ENCODE measurements at regions not wholly inside any gene's neighbourhood (a gene's known extent, or its start where the extent isn't known, plus 50 kb on each side); places are given as distances from the start of the nearest gene placed in this dataset.
A peak's percentile ranks its signal among the peaks of the same experiment; 100 is the strongest.

DNA sequence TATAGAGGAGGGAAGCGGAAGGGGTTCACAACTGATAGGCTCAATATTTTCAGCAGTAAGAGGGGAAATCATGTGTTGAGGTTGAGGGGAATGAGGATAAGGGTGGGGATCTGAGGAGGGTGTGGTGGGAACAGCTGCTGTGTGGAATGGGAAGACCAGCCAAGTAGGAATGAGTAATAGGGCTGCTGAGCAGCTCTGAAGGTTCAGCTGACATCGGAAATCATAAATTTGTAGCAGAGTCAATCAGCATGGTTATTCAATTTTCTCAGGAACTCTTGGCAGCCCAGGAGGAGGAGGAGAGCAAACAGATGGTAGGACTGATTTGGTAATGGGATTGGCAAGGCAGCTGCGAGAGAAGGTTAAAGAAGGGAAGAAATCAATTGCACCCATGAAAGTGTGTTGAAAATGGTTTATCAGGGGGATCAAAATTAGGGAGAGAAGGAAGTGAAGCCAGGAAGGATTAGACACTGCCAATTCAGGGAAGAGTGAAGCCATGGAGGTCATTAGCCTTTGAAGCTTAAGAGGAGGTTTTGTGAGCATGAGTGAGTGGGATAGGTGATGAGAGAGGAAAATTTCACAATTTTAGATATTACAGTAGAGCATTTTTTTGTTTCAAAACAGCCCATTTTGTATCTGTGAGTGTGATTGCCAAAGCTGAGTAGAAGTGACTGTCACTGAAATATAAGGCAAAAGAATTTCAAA, 82.6 kb downstream of the PCDH7 start:
- Histone ChIP-seq H3K4me3 (replicated peaks in 1 of 2; ENCODE audit: low read depth in 1 of 2, low read length in 2 of 2) (peak overlapping the region in 1 of 2 experiments; percentile 38; a peak in 2 of 4 replicates), H3K27me3 (ENCODE audit: insufficient read depth, low read length) (no peaks in the 10 kb centered on the region), H4K20me1 (ENCODE audit: insufficient read depth) (no peaks in the 10 kb centered on the region), H3K9ac (ENCODE audit: low read length) (peak overlapping the region; percentile 70), H3K4me1 (ENCODE audit: control insufficient read depth in 1 of 2, insufficient read depth in 2 of 2, low read length in 2 of 2) (peaks cover 53 to 74% of the 10 kb centered on the region in 2 experiments), H2AFZ (ENCODE audit: low read depth, low read length, poor library complexity, severe bottlenecking) (no peak overlapping the region), H3K9me3 (ENCODE audit: control insufficient read depth in 1 of 2, insufficient read depth in 1 of 2, low read depth in 1 of 2, low read length in 2 of 2) (no peaks in the 10 kb centered on the region), H3K79me2 (ENCODE audit: insufficient read depth, low read length) (peaks cover 17% of the 10 kb centered on the region), H3K27ac (ENCODE audit: low read depth, low read length) (peak overlapping the region; percentile 100), H3K4me2 (ENCODE audit: low read length) (peak overlapping the region; percentile 77), H3K36me3 (ENCODE audit: control insufficient read depth in 1 of 2, insufficient read depth in 2 of 2, low read length in 2 of 2) (peaks cover 0 to 14% of the 10 kb centered on the region in 2 experiments; a peak in 2 of 4 replicates), H3K9me2 (ENCODE audit: insufficient read depth) (no peaks in the 10 kb centered on the region)
- ChIA-PET POLR2A (interaction anchor here (0.7 to 1.4 kb wide), 5 partner anchors 11 to 40 kb away, joined by 3 to 10 read pairs (median 4); no protein-coding TSS in a partner anchor), CTCF (no interaction called here), RAD21 (ENCODE audit: low non-redundant PET in 1 of 2, low total read pairs in 2 of 2, uncharacterized antibody in 2 of 2, unreplicated experiment in 2 of 2) (no interaction called here)
- intact Hi-C loops (cut with micrococcal nuclease) = loop anchor here (5.0 kb wide), 1 partner anchor 45 kb away; no protein-coding TSS in a partner anchor
- ATAC-seq = peak; percentile 89
- TSS peak; percentile 91 for BruUV-seq (replicated peaks)
- peak; percentile 88 for DNase-seq (ENCODE audit: low read depth, low spot score)
- TF ChIP-seq YY1 (IDR thresholded peaks at IDR 0.05; ENCODE audit: extremely low read depth, insufficient replicate concordance, low read depth, low read length) (peak; percentile 52), JUND (IDR thresholded peaks at IDR 0.05) (peak; percentile 85), ZFX (IDR thresholded peaks at IDR 0.05) (no peak), FOSL1 (IDR thresholded peaks at IDR 0.05; ENCODE audit: low read depth) (peak; percentile 75), EGR1 (IDR thresholded peaks at IDR 0.05; ENCODE audit: low read depth) (no peak), ELF1 (IDR thresholded peaks at IDR 0.05; ENCODE audit: borderline replicate concordance, low read depth) (no peak), CBX3 (IDR thresholded peaks at IDR 0.05; ENCODE audit: low read depth) (peak; percentile 73), SP1 (IDR thresholded peaks at IDR 0.05; ENCODE audit: low read depth) (peak; percentile 91), TCF7L2 (IDR thresholded peaks at IDR 0.05; ENCODE audit: borderline replicate concordance, extremely low read depth, insufficient read depth, insufficient read length) (peak; percentile 82), CEBPB (IDR thresholded peaks at IDR 0.05; ENCODE audit: low read depth) (no peak; the same call in 1 of the 2 replicates), SIN3A (IDR thresholded peaks at IDR 0.05; ENCODE audit: low read depth) (peak; percentile 62), POLR2AphosphoS5 (IDR thresholded peaks at IDR 0.05; ENCODE audit: low read depth, low read length) (peak; percentile 61), RAD21 (IDR thresholded peaks at IDR 0.05; ENCODE audit: low read depth) (peak; percentile 13; the same call in 1 of the 2 replicates), EZH2 (IDR thresholded peaks at IDR 0.05) (no peak), POLR2A (IDR thresholded peaks at IDR 0.05; ENCODE audit: borderline replicate concordance, extremely low read depth, insufficient read depth, insufficient read length) (peak; percentile 13), ZNF274 (IDR thresholded peaks at IDR 0.05; ENCODE audit: low read depth, low read length) (no peak), EZH2phosphoT487 (IDR thresholded peaks at IDR 0.05; ENCODE audit: borderline replicate concordance) (no peak), SRF (IDR thresholded peaks at IDR 0.05; ENCODE audit: low read depth) (0 out of 2 replicates have a peak, but pooled peaks have one; percentile 29)
- TF ChIP-seq, protein P1, sequence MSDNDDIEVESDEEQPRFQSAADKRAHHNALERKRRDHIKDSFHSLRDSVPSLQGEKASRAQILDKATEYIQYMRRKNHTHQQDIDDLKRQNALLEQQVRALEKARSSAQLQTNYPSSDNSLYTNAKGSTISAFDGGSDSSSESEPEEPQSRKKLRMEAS (IDR thresholded peaks at IDR 0.05) = peak; percentile 53
- TF ChIP-seq, protein P2, sequence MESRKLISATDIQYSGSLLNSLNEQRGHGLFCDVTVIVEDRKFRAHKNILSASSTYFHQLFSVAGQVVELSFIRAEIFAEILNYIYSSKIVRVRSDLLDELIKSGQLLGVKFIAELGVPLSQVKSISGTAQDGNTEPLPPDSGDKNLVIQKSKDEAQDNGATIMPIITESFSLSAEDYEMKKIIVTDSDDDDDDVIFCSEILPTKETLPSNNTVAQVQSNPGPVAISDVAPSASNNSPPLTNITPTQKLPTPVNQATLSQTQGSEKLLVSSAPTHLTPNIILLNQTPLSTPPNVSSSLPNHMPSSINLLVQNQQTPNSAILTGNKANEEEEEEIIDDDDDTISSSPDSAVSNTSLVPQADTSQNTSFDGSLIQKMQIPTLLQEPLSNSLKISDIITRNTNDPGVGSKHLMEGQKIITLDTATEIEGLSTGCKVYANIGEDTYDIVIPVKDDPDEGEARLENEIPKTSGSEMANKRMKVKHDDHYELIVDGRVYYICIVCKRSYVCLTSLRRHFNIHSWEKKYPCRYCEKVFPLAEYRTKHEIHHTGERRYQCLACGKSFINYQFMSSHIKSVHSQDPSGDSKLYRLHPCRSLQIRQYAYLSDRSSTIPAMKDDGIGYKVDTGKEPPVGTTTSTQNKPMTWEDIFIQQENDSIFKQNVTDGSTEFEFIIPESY (IDR thresholded peaks at IDR 0.05; ENCODE audit: extremely low read depth, insufficient replicate concordance, low read length) = peak; percentile 50
- TF ChIP-seq, protein P3, sequence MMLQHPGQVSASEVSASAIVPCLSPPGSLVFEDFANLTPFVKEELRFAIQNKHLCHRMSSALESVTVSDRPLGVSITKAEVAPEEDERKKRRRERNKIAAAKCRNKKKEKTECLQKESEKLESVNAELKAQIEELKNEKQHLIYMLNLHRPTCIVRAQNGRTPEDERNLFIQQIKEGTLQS (IDR thresholded peaks at IDR 0.05) = no peak
- TF ChIP-seq, protein P4, sequence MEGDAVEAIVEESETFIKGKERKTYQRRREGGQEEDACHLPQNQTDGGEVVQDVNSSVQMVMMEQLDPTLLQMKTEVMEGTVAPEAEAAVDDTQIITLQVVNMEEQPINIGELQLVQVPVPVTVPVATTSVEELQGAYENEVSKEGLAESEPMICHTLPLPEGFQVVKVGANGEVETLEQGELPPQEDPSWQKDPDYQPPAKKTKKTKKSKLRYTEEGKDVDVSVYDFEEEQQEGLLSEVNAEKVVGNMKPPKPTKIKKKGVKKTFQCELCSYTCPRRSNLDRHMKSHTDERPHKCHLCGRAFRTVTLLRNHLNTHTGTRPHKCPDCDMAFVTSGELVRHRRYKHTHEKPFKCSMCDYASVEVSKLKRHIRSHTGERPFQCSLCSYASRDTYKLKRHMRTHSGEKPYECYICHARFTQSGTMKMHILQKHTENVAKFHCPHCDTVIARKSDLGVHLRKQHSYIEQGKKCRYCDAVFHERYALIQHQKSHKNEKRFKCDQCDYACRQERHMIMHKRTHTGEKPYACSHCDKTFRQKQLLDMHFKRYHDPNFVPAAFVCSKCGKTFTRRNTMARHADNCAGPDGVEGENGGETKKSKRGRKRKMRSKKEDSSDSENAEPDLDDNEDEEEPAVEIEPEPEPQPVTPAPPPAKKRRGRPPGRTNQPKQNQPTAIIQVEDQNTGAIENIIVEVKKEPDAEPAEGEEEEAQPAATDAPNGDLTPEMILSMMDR (IDR thresholded peaks at IDR 0.05 in 2 of 3, conservative IDR thresholded peaks at IDR 0.05 in 1 of 3; ENCODE audit: borderline replicate concordance in 1 of 3, insufficient read depth in 1 of 3, low read depth in 2 of 3, low read length in 2 of 3) = no peak

Measured in HCT116 (cell line).